ENCODE measurements at regions not wholly inside any gene's neighbourhood (a gene's known extent, or its start where the extent isn't known, plus 50 kb on each side); places are given as distances from the start of the nearest gene placed in this dataset.
A peak's percentile ranks its signal among the peaks of the same experiment; 100 is the strongest.
"Not testable (repeated sequence)": the region's sequence is repeated elsewhere in the genome, so short reads cannot be mapped to it uniquely, and the experiment has no call there.

DNA sequence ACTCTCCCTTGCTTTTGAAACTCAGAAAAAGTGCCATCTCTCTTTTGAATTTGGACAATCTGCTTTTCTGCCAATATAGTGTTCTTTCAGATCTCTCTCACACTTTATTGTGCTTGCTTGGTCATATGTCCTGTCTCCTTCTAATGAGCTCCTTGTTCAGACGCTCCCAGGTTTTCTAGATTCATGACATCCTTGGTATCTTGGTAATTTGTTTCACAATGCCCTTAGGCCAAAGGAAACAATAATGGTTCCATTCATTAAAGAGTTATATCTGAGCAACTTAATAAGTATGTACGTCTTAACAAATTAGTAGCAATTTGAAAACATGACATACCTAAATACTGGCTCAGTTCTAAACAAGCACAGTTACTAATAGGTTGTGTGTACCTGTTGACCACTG is 293.4 kb upstream of the SPTLC3 start:
- DNase-seq (ENCODE audit: low read depth in 4 of 4, low spot score in 3 of 4): no peak

DNA sequence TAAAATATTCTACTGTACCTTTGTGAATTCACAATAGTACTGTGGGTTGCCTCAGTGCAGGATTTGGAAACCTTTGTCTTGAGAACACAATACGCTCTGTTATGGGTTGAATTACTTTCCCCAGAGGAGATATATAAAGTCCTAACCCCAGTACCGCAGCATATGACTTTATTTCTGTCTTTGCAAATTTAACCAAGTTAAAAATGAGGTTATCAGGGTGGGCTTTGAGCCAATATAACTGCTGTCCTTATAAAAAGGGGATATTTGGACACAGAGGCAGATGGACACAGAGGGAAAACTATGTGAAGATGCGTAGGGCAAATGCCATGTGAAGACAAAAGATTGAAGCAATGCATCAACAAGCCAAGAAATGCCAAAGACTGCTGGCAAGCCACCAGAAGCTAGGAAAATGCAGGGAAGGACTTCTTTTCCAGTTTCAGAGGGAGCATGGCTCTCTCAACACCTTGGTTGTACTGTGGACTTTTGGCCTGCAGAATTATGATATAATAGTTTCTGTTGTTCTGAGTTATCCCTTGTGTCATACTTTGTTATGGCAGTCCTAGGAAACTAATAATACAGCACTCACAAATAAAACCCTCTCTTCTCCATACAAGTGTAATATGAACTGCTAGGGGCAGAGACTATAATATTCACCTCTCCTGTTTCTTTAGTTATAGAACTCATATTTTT is 292.6 kb upstream of the SPTLC3 start:
- no peak for DNase-seq (ENCODE audit: low read depth in 4 of 4, low spot score in 3 of 4)

DNA sequence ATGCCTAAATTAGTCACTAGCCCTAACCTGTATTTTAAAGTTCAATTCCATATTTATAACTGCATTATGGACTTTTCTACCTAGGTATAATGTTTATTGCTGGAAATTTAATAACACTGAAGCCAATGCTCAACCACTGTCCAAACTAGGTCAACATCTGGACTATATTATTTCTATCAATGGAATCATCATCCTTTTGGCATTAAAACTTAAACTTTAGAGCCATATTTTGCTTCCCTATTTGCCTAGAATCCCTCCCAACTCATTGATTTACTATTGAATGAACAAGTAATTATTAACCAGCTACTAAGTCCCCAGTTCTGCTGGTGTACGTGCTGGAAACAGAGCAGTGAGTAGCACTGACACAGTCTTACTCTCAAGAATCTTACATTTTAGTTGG is 291.7 kb upstream of the SPTLC3 start:
- no peak for DNase-seq (ENCODE audit: low read depth in 4 of 4, low spot score in 3 of 4)

DNA sequence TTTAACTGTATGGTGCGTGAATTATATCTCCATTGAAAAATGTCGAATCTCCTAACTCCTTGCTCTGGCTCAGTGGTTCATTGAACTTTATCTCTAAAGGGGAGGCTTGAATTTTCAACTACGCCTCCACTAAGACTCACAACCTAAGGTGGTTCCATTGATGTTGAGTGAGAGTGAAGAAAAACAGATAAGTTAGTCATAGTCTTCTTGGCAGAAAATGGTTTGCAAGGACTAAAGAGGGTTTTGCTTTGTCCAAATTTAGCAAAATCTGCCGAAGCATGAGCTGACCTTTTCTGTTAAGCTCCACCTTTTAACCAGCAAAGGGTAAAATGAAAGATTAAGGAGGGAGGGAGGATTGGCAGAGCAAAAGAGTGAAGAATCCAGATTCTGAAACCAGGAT is 290.2 kb upstream of the SPTLC3 start:
- no peak for DNase-seq (ENCODE audit: low read depth in 4 of 4, low spot score in 3 of 4)

DNA sequence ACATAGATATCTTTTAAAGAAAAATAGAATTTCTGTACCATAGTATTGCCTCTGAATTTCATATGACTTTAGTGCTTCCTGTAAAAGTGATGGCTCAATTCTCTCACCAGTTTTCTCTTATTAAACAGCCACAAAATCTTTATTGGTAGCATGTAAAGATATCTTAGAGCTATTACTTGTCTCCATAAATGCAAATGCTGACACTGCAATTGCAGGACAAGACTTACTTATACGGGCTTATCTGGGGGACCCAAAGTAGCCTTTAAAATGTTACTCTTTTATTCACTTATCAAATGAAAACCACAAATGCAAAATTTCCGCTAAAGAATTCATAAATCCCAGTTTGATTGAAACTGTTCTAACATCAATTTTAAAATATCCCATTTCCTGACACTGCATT is 287.1 kb upstream of the SPTLC3 start:
- no peak for DNase-seq (ENCODE audit: low read depth in 4 of 4, low spot score in 3 of 4)

GRCh38 chr20:12722091-12722490 is 286.7 kb upstream of the SPTLC3 start:
- DNase-seq (ENCODE audit: low read depth in 4 of 4, low spot score in 3 of 4): peak in 1 of 4 donors; percentile 23

DNA sequence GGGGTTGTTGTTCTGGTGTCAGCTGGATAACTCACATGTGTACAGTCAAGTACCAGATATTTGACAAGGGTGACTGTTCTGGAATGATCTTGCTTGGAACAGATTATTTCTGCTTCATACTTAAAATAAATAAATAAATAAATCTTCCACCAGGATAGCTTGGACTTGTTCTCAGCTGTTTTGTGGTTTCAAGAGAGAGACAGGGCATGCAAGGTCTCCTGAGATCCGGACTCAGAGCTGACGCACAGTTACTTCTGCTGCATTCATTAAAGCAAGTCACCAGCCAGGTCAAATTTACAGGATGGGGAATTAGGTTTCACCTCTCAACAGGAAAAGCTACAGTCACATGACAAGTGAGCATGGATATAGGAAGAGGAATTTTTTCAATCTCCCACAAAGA is 285.0 kb upstream of the SPTLC3 start:
- DNase-seq (ENCODE audit: low read depth in 4 of 4, low spot score in 3 of 4): no peak

DNA sequence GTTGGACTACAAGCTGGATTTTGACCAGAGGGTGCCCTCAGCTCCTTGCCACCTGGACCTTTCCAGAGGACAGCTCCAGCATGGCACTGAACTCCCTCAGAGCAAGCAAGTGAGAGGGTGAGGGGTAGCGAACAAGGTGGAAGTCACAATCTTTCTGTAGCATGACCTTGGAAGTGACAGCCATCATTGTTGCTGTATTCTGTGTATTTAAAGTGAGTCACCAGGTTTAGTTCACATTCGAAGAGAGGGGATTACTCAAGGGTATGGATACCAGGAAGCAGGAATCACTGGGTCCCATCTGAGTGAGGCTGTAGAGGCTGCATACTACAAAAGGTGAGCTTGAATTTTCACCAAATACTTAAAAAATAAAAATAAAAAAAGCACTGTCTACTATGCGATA is 280.0 kb upstream of the SPTLC3 start:
- DNase-seq (ENCODE audit: low read depth in 4 of 4, low spot score in 3 of 4): no peak

DNA sequence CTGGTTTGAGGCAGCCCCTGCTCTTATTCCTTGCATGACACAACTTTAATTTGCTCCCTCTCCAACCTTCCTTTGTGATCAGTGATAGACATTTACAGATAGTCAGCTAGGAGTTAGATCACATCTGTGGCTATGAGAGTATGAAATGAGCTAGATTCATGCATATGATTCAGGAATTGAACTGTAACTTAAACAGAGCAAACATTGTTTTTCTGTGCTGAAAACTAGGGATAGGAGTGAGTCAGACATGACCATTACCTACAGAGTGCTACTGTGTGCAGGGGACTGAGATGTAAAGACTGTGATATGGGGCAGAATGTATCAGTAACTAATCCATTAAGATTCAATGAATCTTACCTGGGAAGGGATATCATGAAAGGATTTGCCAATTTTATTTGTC is 279.4 kb upstream of the SPTLC3 start:
- no peak for DNase-seq (ENCODE audit: low read depth in 4 of 4, low spot score in 3 of 4)

DNA sequence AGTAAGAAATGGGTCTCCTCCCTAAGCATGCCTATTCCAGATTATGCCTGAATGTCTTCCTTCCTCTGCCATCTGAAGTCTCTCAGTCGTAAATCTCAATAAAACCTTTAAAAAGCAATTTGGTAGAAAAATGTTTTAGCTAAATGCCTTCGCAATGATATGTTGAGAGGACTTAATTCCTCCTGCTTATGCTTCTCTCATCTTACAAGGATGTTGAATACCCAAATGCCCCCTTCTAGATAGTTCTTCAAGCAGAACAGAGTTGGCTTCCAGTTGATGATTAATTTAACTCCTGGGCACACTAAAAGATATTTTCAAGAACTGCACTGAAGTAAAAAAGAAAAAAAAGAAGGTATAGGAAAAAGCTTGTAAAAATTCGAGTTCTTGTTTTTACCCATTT is 275.0 kb upstream of the SPTLC3 start:
- DNase-seq (ENCODE audit: low read depth in 4 of 4, low spot score in 3 of 4): no peak

DNA sequence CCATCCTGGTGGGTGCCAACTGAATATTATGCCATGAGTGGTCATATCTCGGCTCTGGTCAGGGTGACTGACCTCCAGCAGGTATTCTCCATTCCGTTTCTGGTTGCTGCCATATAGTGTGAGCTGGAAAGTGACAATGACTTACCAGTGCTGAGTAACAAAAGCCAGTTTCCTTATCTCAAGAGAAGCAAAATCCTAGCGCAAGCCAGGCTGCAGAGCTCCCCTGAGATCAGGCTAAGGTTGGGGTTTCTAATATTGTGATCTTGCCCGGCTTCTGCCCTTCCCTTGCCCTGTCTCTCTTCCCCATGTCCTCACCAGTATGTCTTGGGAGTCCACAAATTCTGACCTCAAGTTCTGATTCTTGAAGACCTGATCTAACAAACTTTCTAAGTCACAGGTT is 271.3 kb upstream of the SPTLC3 start:
- DNase-seq (ENCODE audit: low read depth in 4 of 4, low spot score in 3 of 4): no peak

GRCh38 chr20:12737900-12738299 is 270.9 kb upstream of the SPTLC3 start:
- DNase-seq (ENCODE audit: low read depth in 4 of 4, low spot score in 3 of 4): no peak

DNA sequence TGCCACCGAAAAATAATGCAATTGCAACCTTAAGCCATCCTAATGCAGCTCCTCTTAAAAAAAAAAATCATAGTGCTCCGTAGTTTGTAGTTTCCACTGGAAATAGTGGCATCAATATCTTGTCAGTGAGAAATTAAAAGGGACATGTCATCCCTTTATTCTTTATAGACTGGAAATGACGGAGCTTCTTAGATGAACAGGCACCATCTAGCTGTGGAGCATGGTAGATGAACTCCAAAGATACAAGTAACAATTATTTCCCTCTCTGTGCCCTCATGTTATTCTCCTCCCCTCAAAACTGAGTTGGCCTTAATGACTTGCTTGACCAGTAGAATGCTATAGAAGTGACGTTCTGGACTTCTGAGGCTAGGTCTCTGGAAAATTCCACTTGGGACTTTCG is 268.1 kb upstream of the SPTLC3 start:
- DNase-seq (ENCODE audit: low read depth in 4 of 4, low spot score in 3 of 4): no peak

- DNase-seq (ENCODE audit: low read depth in 4 of 4, low spot score in 3 of 4): no peak
Observed at GRCh38 chr20:12744037-12744436, 264.7 kb upstream of the SPTLC3 start.

DNA sequence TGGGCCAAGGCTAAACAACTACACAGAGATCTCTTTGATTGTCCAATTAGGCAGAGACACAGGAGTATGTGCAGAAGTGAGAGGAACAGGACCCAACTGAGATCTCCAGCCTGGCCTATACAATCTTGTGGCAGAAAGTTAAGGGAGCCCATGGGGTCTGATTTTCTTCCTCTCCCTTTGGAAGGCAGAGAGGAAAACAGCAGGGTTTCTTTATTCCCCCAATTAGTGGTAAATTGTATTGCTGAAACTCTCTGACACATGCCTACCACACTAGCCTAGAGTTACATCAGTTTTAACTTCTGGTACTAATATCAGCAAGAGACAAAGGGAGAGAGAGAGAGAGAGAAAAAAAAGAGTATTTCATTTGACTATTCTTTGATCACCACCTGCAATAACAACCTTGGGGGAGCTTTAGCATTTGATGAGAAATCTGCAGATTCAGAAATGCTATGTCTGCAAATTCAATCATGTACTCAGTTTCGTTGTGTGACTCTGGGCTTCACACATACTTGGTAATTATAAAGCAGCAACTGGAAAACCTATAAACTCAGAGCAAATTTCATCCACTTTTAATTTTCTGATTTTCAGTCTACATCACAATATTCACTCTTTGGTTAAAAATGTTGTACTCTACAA is 260.3 kb upstream of the SPTLC3 start:
- DNase-seq (ENCODE audit: low read depth in 4 of 4, low spot score in 3 of 4): no peak

GRCh38 chr20:12750221-12750620 is 258.6 kb upstream of the SPTLC3 start:
- no peak for DNase-seq (ENCODE audit: low read depth in 4 of 4, low spot score in 3 of 4)

DNA sequence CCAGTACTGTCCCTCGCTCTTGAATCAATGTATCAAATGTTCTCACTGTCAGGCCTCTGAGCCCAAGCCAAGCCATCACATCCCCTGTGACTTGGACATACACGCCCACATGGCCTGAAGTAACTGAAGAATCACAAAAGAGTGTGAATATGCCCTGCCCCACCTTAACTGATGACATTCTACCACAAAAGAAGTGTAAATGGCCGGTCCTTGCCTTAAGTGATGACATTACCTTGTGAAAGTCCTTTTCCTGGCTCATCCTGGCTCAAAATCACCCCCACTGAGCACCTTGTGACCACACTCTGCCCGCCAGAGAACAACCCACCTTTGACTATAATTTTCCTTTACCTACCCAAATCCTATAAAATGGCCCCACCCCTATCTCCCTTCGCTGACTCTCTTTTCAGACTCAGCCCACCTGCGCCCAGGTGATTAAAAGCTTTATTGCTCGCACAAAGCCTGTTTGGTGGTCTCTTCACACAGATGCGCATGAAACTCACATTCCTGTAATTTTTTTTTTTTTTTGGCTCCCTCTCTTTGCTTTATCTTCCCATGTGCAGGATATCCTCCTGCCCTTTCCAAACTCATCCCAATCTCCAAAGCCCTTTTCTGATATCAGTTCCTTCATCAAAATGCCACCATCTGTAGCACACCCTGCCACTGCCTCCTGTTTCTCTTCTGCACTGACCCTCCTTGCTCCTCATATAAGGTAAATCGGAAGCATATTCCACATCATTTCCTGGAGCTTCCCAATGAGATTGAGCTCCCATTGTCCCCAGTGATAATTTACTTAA is 255.7 kb upstream of the SPTLC3 start:
- not testable (repeated sequence) for DNase-seq (ENCODE audit: low read depth in 4 of 4, low spot score in 3 of 4)

GRCh38 chr20:12753742-12754141 is 255.0 kb upstream of the SPTLC3 start:
- DNase-seq (ENCODE audit: low read depth in 4 of 4, low spot score in 3 of 4): not testable (repeated sequence)

- not testable (repeated sequence) for DNase-seq (ENCODE audit: low read depth in 4 of 4, low spot score in 3 of 4)
Observed at GRCh38 chr20:12759493-12759892, 249.3 kb upstream of the SPTLC3 start.

DNA sequence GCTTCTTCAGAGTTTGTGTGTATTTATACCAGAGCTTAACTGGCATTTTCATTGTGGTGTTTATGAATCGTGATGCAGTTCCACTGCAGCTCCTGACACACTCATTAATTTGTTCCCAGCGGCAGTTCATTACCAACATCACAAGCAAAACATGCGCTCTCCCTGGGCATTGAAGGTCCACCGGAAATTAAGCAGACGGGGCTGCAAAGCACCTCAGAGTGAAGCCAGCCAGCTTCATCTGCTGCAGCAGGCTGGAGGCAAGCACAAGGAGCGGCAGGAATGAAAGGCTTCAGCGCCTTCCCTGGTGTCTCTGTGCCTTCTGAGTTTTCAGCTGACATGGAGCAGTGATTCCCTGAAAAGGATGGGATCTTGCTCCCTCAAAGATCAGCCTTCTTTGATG is 246.0 kb upstream of the SPTLC3 start:
- DNase-seq (ENCODE audit: low read depth in 4 of 4, low spot score in 3 of 4): peak in 1 of 4 donors; percentile 30

DNA sequence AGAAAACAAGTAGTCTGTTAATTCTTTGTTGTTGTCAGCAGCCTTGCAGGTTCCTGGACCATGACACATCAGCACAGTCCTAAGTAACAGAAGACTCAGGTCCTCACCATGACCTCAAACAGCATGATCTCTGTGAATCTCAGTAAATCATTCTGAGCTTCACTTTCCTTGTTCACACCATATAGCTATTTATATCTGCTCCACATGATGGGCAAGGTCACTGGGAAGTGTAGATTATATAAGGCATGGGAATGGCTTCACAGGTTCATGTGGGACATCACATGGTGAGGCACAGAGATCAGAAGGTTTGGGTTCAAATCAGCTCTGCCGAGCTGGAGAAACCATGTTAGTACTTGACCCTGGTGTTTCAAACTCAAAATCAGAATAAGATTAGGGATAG is 245.4 kb upstream of the SPTLC3 start:
- DNase-seq (ENCODE audit: low read depth in 4 of 4, low spot score in 3 of 4): no peak

- no peak for DNase-seq (ENCODE audit: low read depth in 4 of 4, low spot score in 3 of 4)
Observed at GRCh38 chr20:12764053-12764452, 244.7 kb upstream of the SPTLC3 start.
